WERI-Rb-1 (cell line): ENCODE measurements at regions not wholly inside any gene's neighbourhood (a gene's known extent, or its start where the extent isn't known, plus 50 kb on each side); places are given as distances from the start of the nearest gene placed in this dataset.

Experiments
- DNase-seq: peaks from one replicate; pipeline ENCODE4 v3.0.0-alpha.2; 2020
- H3K27ac ChIP-seq: fragments of 250-450 bp; sonication (Bioruptor Pico); 2 replicates; pipeline ENCODE4 v1.5.1; 2020; ENCODE audit warnings: mild to moderate bottlenecking, moderate library complexity
- H3K27me3 ChIP-seq: fragments of 250-450 bp; sonication (Bioruptor Pico); 2 replicates; pipeline ENCODE4 v1.5.1; 2021; ENCODE audit warnings: mild to moderate bottlenecking, low read depth, moderate library complexity; ENCODE audit not compliant: insufficient read depth, severe bottlenecking
- H3K36me3 ChIP-seq: fragments of 250-450 bp; sonication (Bioruptor Pico); 2 replicates; pipeline ENCODE4 v1.5.1; 2020; ENCODE audit warnings: mild to moderate bottlenecking, moderate library complexity
- H3K4me3 ChIP-seq: 2 replicates; pipeline ENCODE4 v1.5.1; 2011; ENCODE audit warnings: low read depth, mild to moderate bottlenecking, control low read depth, low read length
- H3K9me3 ChIP-seq: fragments of 250-450 bp; sonication (Bioruptor Pico); 2 replicates; pipeline ENCODE4 v1.5.1; 2021; ENCODE audit warnings: mild to moderate bottlenecking, moderate library complexity; ENCODE audit not compliant: severe bottlenecking
- TF ChIP-seq, protein P1 (sequence below): IDR thresholded peaks from 2 replicates; pipeline ENCODE4 v1.5.1; 2011; ENCODE audit warnings: low read depth, mild to moderate bottlenecking, control low read depth, inconsistent platforms, low read length

DNA sequence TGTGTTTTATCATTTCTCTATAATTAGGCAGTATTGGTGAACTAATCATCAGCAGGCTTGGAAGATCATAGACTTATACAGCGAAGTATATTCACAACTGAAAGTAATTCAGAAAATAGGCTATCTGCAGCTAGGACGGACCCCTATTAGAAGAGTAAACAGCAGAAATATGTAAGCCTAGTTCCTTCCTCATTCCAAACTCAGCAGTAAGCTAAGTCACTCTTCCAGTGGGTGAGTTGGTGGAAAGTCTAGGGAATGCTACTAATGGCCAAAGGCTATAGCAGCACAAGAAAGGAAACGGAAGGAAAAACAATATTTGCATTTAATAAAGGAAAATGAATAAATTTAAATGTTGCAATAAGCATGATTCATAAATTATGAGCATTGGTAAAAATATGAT lies 918.1 kb upstream of the TMPRSS15 start:
- H3K9me3 ChIP-seq: no peaks in the 10 kb centered on the region
- DNase-seq: no peak
- no peak overlapping the region for H3K4me3 ChIP-seq
- H3K36me3 ChIP-seq: no peaks in the 10 kb centered on the region
- no peak overlapping the region for H3K27ac ChIP-seq
- TF ChIP-seq, protein P1, sequence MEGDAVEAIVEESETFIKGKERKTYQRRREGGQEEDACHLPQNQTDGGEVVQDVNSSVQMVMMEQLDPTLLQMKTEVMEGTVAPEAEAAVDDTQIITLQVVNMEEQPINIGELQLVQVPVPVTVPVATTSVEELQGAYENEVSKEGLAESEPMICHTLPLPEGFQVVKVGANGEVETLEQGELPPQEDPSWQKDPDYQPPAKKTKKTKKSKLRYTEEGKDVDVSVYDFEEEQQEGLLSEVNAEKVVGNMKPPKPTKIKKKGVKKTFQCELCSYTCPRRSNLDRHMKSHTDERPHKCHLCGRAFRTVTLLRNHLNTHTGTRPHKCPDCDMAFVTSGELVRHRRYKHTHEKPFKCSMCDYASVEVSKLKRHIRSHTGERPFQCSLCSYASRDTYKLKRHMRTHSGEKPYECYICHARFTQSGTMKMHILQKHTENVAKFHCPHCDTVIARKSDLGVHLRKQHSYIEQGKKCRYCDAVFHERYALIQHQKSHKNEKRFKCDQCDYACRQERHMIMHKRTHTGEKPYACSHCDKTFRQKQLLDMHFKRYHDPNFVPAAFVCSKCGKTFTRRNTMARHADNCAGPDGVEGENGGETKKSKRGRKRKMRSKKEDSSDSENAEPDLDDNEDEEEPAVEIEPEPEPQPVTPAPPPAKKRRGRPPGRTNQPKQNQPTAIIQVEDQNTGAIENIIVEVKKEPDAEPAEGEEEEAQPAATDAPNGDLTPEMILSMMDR: no peak
- no peaks in the 10 kb centered on the region for H3K27me3 ChIP-seq

DNA sequence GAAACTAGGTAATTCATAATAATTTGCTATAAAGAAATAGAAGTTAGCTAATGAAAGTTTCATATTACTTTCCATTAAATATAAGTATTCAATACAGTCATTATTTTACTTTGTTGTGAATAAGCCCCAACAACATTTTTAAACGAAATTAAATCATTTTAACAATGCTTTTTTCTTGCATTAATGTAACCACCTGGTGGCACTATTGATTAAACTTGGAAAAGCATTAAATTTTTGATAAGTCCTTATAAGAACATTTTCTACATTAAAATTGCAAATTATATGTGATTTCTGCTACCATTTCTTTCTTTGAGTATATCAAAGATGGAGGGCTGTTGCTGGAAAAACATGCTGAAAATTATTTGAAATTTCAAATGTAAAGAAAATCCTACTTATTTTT lies 918.8 kb upstream of the TMPRSS15 start:
- no peak overlapping the region for H3K27ac ChIP-seq
- TF ChIP-seq, protein P1: no peak
- H3K9me3 ChIP-seq: no peaks in the 10 kb centered on the region
- no peaks in the 10 kb centered on the region for H3K36me3 ChIP-seq
- no peaks in the 10 kb centered on the region for H3K27me3 ChIP-seq
- no peak overlapping the region for H3K4me3 ChIP-seq
- no peak for DNase-seq

- no peaks in the 10 kb centered on the region for H3K9me3 ChIP-seq
- peaks cover 5% of the 10 kb centered on the region for H3K27me3 ChIP-seq
- no peak for DNase-seq
- no peaks in the 10 kb centered on the region for H3K36me3 ChIP-seq
- no peak overlapping the region for H3K27ac ChIP-seq
- H3K4me3 ChIP-seq: no peak overlapping the region
- TF ChIP-seq, protein P1: no peak
Observed at GRCh38 chr21:19326531-19327319, 923.1 kb upstream of the TMPRSS15 start.

DNA sequence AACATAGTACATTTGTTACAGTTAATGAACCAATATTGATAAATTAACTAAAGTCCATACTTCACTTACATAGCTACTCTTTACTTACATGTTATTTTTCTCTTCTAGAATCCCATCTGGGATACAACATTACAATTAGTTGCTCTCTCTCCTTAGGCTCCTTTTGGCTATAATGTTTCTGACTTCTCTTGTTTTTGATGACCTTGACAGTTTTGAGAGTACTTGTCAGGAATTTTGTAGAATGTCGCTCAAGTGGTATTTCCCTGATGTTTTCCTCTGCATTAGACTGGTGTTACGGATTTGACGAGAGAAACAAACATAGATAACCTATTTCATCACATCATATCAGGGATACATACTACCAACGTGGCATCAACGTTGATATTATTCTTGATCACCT lies 925.4 kb upstream of the TMPRSS15 start:
- H3K27ac ChIP-seq: no peak overlapping the region
- no peaks in the 10 kb centered on the region for H3K36me3 ChIP-seq
- DNase-seq: no peak

DNA sequence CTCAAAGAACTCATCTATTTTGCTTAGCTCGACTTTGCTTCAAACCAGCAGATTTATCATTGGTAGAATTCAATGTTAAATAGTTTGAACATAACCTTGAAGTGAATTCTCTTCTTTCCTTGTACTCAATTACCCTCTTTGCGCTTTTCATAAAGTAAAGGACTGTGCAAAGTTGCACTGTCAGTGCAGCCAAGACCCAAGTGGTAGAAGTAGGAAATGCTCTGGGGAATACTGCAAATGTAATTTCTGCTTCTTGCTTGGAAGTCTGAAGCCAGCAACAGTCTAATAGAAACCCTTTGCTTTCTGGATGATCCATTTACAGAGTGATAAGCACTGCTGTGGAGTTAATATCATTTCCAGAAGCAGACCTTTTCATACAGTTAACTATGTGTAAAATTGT lies 936.7 kb upstream of the TMPRSS15 start:
- H3K27ac ChIP-seq: no peak overlapping the region
- no peaks in the 10 kb centered on the region for H3K9me3 ChIP-seq
- H3K4me3 ChIP-seq: no peak overlapping the region
- no peaks in the 10 kb centered on the region for H3K36me3 ChIP-seq
- H3K27me3 ChIP-seq: peaks cover 9% of the 10 kb centered on the region
- TF ChIP-seq, protein P1: no peak
- DNase-seq: no peak

More for the DNA sequence above, 925.4 kb upstream of the TMPRSS15 start:
- Histone ChIP-seq H3K4me3 (no peak overlapping the region), H3K9me3 (no peaks in the 10 kb centered on the region), H3K27me3 (peaks cover 14% of the 10 kb centered on the region)
- TF ChIP-seq, protein P1: no peak

- Histone ChIP-seq H3K4me3 (no peak overlapping the region), H3K27ac (no peak overlapping the region), H3K36me3 (no peaks in the 10 kb centered on the region), H3K9me3 (no peaks in the 10 kb centered on the region), H3K27me3 (peaks cover 9% of the 10 kb centered on the region)
- TF ChIP-seq, protein P1: no peak
- no peak for DNase-seq
Observed at GRCh38 chr21:19340954-19341353, 937.4 kb upstream of the TMPRSS15 start.
